ENCODE measurements at regions not wholly inside any gene's neighbourhood (a gene's known extent, or its start where the extent isn't known, plus 50 kb on each side); places are given as distances from the start of the nearest gene placed in this dataset.
"Not testable (repeated sequence)": the region's sequence is repeated elsewhere in the genome, so short reads cannot be mapped to it uniquely, and the experiment has no call there.

DNA sequence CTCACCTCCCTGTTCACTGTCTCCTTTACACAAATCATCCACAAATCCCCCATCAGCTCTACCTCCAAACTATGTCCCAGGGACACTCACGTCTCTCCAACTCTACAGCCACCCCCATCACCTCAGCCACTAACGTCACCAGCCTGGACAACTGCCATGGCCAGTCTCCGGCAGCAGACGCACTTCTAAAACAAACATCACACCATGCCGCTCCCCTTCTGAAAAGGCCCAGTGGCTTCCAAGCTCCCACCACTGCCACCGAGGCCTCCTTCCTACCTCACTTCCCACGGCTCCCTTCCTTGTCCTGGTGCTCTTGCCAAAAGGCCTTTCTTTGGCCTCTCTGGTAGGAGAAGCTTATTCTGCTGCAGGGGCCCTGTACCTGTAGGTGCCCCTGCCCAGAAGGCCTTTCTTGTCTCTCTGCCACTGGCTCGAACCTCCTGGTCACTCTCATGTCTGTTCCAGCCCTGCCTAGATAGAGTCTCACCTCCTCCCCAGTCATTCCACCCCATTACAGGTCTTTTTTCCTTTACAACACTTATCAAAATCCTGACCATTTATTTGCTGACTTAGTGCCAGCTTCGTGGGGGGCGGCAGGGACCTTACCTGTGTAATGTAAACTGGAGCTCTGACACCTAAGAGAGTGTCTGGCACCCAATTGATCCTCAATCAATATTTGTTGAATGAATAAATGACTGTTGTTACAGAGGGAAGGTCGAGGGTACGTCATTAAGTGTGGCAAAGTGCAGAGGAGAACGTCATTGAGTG, 304.2 kb downstream of the GOLGA6L6 start:
- DNase-seq (ENCODE audit: low spot score): peak; percentile 60

DNA sequence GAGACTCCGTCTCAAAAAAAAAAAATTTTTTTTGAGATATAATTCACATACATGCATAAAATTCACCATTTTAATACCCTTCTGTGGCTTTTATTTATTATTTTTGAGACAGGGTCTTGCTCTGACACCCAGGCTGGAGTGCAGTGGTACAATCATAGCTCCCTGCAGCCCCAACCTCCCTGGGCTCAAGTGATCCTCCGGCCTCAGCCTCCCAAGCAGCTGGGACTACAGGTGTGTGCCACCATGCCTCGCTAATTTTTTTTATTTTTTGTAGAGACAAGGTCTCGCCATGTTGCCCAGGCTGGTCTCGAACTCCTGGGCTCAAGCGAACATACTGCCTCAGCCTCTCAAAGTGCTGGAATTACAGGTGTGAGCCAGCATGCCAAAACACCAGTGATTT, 305.9 kb downstream of the GOLGA6L6 start:
- not testable (repeated sequence) for DNase-seq (ENCODE audit: low spot score)

DNA sequence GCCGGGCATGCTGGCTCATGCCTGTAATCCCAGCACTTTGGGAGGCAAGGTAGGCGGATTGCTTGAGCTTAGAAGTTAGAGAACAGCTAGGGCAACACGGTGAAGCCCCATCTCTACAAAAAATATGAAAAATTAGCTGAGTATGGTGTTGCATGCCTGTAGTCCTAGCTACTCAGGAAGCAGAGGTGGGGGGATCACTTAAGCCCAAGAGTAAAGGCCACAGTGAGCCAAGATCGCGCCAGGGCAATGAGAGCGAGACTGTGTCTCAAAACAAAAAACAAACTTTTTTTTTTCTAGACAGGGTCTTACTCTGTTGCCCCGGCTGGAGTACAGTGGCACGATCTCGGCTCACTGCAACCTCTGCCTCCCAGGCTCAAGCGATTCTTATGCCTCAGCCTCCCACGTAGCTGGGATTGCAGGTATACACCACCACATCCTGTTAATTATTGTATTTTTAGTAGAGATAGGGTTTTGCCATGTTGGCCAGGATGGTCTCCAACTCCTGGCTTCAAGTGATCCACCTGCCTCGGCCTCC, 307.5 kb downstream of the GOLGA6L6 start:
- DNase-seq (ENCODE audit: low spot score): not testable (repeated sequence)

DNA sequence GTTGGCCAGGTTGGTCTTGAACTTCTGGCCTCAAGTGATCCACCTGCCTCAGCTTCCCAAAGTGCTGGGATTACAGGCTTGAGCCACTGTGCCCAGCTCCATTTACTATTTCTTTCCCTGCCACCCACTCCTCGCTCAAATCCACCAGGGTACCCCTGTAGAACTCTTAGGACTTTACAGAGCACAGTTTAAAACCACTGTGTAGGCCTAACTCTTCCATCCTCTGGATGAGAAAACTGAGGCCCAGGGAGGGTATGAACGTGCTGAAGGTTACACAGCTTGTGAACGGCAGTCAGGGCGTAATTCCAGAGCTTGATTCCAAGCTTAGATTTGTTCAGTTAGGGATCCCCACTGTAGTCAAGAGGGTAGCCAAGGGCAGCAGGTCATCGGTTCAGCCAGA, 309.1 kb downstream of the GOLGA6L6 start:
- not testable (repeated sequence) for DNase-seq (ENCODE audit: low spot score)

DNA sequence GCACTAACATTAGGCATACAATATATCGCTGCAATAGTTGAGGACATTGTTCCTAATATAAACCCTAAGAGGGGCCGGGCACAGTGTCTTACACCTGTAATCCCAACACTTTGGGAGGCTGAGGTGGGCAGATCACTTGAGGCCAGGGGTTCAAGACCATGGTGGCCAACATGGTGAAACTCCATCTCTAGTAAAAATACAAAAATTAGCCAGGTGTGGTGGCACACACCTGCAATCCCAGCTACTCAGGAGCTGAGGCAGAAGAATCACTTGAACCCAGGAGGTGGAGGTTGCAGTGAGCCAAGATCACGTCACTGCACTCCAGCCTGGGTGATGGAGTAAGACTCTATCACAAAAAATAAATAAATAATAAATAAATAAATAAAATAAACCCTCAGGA, 310.9 kb downstream of the GOLGA6L6 start:
- not testable (repeated sequence) for DNase-seq (ENCODE audit: low spot score)

DNA sequence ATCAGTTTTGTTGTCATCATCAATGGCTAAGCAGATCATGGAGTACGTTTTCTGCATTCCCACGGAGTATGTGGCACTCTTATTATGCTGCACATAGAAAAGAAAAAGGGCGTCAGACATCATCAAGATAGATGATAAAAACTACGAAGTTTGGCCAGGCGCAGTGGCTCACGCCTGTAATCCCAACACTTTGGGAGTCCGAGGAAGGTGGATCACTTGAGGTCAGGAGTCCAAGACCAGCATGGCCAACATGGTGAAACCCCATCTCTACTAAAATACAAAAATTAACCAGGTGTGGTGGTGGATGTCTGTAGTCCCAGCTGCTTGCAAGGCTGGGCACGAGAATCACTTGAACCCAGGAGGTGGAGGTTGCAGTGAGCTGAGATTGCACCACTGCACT, 312.8 kb downstream of the GOLGA6L6 start:
- DNase-seq (ENCODE audit: low spot score): not testable (repeated sequence)

DNA sequence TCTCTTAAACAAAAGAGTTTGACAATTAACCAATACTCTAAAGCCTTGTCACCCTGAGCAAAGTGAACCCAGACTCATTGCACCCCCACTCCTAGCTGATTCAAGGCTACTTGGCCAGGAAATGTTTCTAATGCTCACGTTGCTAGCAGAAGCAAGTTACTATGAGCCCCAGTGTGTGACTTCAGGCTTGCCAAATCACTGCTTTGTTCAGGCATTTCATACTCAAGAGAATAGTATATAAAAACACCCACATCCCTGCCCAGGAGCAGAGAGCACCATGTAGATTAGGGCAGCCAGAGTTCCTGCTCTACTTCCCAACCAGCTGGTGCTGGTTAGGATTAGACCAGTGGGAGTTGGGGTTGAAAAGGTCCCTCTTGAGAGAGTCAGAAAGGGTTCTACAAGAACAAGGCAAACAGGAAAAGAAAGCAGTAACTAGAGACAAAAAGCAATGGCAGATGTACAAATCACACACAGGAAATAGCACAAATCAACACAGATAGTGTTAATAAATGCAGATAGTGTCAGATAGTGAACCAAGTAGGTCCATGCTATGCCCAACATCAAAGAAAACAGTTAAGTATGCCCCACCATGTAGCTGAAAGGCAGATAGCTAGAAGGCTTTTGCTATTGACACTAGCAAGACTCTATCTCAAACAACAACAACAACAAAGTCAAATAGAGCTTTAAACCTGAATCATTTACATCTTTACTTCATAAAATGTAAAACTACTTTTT, 314.3 kb downstream of the GOLGA6L6 start:
- not testable (repeated sequence) for DNase-seq (ENCODE audit: low spot score)

DNA sequence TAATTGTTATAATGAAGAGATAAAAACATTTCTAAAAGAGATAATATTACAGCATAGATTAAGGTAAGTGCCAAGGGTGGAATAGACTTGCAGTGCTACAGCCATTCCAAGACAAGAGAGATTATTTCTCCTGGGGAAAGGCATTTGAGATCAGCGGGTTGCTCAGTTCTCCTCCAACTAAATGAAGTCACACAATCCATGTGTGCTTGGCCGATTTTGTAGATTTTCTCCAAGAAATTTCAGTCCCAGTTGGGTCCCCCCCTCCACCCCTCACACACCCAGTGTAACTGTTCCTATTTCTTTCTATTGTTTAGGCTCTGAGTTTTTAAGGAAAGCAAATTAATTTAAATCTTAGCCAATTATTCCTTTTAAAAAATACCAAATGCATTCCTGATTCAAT, 315.1 kb downstream of the GOLGA6L6 start:
- not testable (repeated sequence) for DNase-seq (ENCODE audit: low spot score)

DNA sequence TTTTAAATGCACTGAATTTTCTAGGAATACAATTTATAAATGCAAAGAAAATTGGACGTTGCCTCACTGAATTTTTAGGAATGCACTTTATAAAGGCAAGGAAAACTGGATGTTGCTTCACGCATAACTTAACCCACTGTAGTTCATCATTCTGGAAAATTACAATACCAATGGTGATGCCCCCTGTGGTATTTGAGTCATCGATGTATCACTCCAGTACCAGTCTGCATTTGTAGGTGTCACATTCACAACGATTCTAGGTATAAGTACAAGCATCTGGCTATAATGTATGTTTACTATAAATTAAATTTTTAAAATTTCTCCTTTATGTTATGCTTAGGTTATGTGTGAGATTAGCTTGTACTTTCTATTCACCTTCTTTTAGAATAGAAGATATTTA, 320.5 kb downstream of the GOLGA6L6 start:
- DNase-seq (ENCODE audit: low spot score): peak; percentile 77

DNA sequence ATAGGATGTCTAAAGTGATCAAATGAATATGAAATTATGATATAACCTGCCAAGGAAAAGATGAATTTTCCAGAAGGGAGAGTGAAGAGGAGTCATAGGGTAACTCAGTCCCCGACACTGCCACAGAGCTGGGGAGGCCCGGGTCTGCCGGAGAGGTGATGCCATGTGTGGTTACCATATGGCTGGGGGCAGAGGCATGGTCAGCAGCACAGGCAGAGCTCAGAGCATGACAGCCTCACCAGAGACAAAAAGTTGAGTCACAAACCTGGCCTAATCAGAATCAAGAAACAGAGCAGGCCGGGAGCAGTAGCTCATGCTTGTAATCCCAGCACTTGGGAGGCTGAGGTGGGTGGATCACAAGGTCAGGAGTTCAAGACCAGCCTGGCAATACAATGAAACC, 322.4 kb downstream of the GOLGA6L6 start:
- not testable (repeated sequence) for DNase-seq (ENCODE audit: low spot score)

DNA sequence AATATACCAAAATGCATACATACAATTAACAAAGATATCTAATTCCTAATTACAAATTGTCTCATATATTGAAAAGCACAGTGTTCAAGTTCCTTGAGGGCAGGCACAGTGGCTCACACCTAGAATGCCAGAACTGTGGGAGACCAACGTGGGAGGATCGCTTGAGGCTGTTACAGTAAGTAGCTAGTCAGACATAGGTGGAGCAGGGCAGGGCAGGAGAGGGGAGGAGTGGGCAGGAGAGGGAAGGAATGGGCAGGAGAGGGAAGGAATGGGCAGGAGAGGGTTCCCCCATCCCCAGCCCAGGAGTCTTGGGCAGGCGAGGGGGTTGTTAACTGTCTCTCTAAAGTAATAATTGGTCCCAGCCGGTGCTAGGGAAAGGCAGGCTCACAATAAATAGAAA, 325.9 kb downstream of the GOLGA6L6 start:
- DNase-seq (ENCODE audit: low spot score): not testable (repeated sequence)

DNA sequence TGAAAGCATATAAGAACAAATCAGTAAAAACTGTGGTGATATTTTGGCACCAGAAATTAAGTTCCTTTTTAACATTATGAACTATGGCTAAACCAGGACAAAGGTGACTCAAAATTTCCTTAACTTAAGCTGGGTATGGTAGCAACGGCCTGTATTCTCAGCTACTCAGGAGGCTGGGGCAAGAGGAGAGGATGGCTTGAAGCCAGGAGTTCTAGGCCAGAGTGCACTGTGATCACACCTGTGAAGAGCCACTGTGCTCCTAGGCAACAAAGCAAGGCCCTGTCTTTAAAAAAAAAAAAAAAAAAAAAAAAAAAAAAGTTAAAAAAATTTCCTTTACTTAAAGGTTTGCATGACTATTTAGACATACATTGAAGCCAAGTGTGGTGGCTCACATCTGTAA, 327.5 kb downstream of the GOLGA6L6 start:
- not testable (repeated sequence) for DNase-seq (ENCODE audit: low spot score)

DNA sequence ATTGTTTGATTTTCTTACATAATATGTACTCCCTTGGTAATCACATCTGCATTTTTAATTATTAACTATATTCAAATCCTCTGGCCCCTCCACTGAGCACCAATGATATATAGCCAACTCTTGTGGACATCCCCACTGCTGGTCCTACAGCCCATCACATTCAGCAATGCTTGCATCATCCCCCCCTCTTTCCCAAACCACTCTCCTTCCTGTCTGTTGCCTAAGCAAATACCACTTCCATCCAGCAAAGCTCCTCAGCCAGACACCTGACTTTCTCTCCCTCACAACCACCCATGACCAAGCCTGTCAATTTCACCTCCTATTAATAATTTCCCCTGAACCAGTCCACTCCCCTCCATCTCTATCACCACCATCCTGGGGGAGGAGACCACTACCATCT, 330.1 kb downstream of the GOLGA6L6 start:
- DNase-seq (ENCODE audit: low spot score): peak; percentile 64

DNA sequence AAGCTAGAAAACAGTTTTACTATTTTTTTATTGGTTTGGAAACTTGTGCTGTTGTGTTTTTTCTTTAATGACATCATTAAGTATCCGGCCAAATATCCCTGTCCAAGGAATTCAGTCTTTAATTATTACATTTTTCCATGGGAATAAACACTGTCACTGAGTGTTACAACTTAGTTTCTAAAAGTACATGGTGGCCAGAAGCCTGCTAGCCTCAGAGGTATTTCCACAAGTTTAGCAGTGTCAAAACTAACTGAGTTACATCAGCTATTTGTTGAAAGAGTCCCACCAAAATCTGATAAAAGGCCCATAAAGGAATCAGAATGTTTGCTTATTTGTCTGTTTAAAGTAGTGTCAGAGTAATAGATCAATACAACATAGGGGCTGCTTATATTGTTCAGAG, 331.6 kb downstream of the GOLGA6L6 start:
- DNase-seq (ENCODE audit: low spot score): not testable (repeated sequence)

DNA sequence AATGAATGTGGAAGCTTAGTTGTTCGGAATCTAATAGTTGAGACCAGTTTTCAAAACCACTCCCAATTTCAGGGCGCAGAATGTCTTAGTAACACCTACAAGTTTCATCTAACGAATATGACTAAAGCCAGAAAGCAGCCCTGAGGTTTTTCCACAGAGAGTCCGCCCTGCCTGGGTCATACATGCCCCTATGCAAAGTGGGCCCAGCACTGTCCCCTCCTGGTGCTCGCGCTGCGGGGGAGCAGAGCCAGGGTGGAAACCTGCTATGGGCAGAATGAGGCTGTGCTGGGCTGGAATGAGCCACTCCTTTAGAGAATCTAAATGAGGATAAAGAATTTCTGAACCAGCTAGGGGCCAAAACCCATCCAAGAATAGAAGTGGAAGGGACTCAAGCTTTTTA, 334.0 kb downstream of the GOLGA6L6 start:
- DNase-seq (ENCODE audit: low spot score): not testable (repeated sequence)

DNA sequence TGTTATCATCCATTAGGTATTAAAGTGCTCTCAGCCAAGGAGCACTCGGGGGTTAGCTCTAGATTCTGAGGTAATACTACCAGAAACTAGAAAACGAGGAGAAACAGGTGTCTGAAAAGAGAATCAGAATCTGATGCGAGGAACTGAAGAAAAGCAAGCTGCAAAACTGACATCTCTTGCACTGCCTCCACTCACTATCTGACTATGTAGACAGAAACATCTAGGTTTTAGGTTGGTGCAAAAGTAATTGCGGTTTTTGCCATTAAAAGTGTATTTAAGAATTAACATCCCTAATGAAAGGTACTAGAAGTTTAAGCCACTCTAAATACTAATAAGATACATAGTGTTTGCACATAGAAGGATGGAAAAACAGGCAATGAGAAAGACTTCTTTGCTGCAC, 334.4 kb downstream of the GOLGA6L6 start:
- DNase-seq (ENCODE audit: low spot score): not testable (repeated sequence)

DNA sequence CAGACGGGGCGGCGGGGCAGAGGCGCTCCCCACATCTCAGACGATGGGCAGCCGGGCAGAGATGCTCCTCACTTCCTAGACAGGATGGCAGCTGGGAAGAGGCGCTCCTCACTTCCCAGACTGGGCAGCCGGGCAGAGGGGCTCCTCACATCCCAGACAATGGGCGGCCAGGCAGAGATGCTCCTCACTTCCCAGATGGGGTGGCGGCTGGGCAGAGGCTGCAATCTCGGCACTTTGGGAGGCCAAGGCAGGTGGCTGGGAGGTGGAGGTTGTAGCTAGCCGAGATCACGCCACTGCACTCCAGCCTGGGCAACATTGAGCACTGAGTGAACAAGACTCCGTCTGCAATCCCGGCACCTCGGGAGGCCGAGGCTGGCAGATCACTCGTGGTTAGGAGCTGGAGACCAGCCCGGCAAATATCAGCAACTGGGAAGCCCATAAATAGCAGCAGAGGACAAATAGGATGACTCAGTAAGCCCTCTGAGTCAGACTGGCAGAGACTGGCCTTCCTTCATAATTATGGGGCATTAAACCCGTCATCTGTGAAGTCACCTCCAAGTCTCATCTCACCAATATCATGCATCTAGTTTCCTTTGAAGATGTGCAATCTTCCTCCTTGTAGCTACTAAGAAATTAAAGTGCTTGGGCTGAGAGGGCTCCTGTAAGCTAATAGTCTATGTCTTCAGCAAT, 337.3 kb downstream of the GOLGA6L6 start:
- DNase-seq (ENCODE audit: low spot score): peak; percentile 81

DNA sequence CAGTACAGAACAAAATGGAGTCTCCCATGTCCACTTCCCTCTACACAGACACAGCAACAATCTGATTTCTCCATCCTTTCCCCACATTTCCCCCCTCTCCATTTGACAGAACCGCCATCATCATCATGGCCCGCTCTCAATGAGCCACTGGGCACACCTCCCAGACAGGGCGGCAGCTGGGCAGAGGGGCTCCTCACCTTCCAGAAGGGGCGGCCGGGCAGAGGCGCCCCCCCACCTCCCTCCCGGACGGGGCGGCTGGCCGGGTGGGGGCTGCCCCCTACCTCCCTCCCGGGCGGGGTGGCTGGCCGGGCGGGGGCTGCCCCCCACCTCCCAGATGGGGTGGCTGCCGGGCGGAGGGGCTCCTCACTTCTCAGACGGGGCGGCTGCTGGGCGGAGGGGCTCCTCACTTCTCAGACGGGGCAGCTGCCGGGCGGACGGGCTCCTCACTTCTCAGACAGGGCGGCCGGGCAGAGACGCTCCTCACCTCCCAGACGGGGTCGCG, 337.9 kb downstream of the GOLGA6L6 start:
- DNase-seq (ENCODE audit: low spot score): not testable (repeated sequence)

DNA sequence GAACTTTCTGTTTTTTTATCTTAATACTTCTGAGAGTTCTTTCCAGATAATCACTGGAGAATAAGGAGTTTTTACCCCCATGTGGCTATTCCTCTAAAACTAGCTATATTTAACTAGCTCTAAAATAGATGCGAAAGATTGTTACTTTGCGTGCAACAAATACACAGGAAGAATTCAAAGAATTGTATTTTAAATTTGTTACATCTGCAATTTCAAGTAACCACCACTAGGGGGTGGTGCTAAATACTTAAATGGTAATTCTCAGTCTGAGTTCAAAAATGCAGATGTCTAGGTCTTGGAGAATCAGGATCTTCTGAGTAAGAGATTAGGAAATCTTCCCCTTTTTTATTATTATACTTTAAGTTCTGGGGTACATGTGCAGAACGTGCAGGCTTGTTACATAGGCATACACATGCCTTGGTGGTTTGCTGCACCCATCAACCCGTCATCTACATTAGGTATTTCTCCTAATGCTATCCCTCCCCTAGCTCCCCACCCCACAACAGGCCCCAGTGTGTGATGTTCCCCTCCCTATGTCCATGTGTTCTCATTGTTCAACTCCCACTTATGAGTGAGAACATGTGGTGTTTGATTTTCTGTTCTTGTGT, 346.9 kb downstream of the GOLGA6L6 start:
- DNase-seq (ENCODE audit: low spot score): not testable (repeated sequence)

DNA sequence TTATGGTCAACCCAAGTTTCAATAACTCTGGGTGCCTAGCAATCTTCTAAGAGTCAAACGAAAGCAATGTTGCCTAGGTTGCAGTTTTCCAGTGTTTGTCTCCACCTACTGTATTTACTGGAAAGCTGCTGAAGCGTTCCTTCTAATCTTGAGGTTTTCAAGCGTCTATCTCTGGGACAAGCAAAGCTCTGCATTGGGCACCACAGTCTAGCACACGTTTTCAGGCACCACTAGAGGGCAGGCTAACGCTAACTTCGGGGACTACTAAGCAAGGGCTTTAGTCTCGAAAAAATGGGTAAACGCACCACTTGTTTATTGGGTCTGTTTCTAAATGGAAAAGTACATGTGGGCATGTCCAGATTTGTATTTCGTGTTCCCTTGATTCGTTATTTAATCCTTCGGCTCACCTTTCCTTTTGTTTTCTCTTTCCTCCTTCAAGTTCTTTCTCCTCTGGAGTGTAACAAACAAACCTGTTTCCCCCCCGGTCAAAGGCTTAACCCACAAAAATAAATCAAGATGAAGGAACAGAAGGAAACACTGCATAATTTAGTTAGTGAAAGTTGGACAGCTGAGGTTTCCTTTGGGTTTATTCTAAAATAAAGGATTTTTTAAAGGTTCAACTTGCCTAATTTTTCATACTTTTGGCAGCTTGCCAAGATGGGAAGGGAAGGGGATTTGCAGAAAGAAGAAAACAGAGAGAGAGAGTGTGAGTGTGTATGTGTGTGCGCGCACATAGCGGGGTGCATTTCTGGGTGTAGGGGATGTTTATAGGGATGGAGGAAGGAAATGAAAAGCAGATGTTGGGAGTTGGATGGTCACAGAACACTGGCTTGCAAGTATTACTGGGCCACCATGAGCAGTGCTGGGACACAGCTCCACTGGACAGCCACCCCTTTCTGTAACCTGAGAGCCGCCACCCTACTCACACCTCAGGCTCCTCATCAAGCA, 348.3 kb downstream of the GOLGA6L6 start:
- peak; percentile 64 for DNase-seq (ENCODE audit: low spot score)
